ENCODE measurements at regions not wholly inside any gene's neighbourhood (a gene's known extent, or its start where the extent isn't known, plus 50 kb on each side); places are given as distances from the start of the nearest gene placed in this dataset.
"Not testable (repeated sequence)": the region's sequence is repeated elsewhere in the genome, so short reads cannot be mapped to it uniquely, and the experiment has no call there.

- H3K4me3 ChIP-seq (ENCODE audit: low read depth, low read length), result no peak overlapping the region
- TF ChIP-seq CTCF (IDR thresholded peaks at IDR 0.05; ENCODE audit: low read depth, low read length), result no peak
Observed at GRCh38 chr4:119982756-119983155, 83.9 kb downstream of the MAD2L1 start.

GRCh38 chr4:119980456-119980855 is 86.2 kb downstream of the MAD2L1 start:
- TF ChIP-seq CTCF (IDR thresholded peaks at IDR 0.05; ENCODE audit: low read depth, low read length), result no peak

GRCh38 chr4:119977076-119977940 is 89.3 kb downstream of the MAD2L1 start:
- TF ChIP-seq CTCF (IDR thresholded peaks at IDR 0.05; ENCODE audit: low read depth, low read length), result no peak
- no peak overlapping the region for H3K4me3 ChIP-seq (ENCODE audit: low read depth, low read length)

More at GRCh38 chr4:119980456-119980855, 86.2 kb downstream of the MAD2L1 start:
- H3K4me3 ChIP-seq (ENCODE audit: low read depth, low read length), result no peak overlapping the region

GRCh38 chr4:119971431-119972084 is 95.1 kb downstream of the MAD2L1 start:
- TF ChIP-seq CTCF (IDR thresholded peaks at IDR 0.05; ENCODE audit: low read depth, low read length), result no peak
- no peak overlapping the region for H3K4me3 ChIP-seq (ENCODE audit: low read depth, low read length)

GRCh38 chr4:119962631-119963030 is 104.0 kb downstream of the MAD2L1 start:
- H3K4me3 ChIP-seq (ENCODE audit: low read depth, low read length), result no peak overlapping the region
- TF ChIP-seq CTCF (IDR thresholded peaks at IDR 0.05; ENCODE audit: low read depth, low read length), result no peak

- no peak overlapping the region for H3K4me3 ChIP-seq (ENCODE audit: low read depth, low read length)
- TF ChIP-seq CTCF (IDR thresholded peaks at IDR 0.05; ENCODE audit: low read depth, low read length), result no peak
Observed at GRCh38 chr4:119958983-119959382, 107.7 kb downstream of the MAD2L1 start.

GRCh38 chr4:119955256-119955655 is 111.4 kb downstream of the MAD2L1 start:
- TF ChIP-seq CTCF (IDR thresholded peaks at IDR 0.05; ENCODE audit: low read depth, low read length), result no peak

GRCh38 chr4:119954487-119954886 is 112.2 kb downstream of the MAD2L1 start:
- not testable (repeated sequence) for H3K4me3 ChIP-seq (ENCODE audit: low read depth, low read length)

More at GRCh38 chr4:119955256-119955655, 111.4 kb downstream of the MAD2L1 start:
- H3K4me3 ChIP-seq (ENCODE audit: low read depth, low read length), result no peak overlapping the region

Data from WI38 (cell line).